ENCODE measurements at regions not wholly inside any gene's neighbourhood (a gene's known extent, or its start where the extent isn't known, plus 50 kb on each side); places are given as distances from the start of the nearest gene placed in this dataset.

- Histone ChIP-seq H3K36me3 (ENCODE audit: insufficient read depth) (no peaks in the 10 kb centered on the region), H2AFZ (no peak overlapping the region), H3F3A (replicated peaks; ENCODE audit: low read depth) (no peaks in the 10 kb centered on the region), H3K27ac (ENCODE audit: low read depth) (0 out of 2 replicates have a peak overlapping the region, but pooled peaks have one; percentile 8), H3K4me3 (no peak overlapping the region), H3K79me2 (replicated peaks; ENCODE audit: insufficient read depth) (no peaks in the 10 kb centered on the region), H3K4me2 (0 out of 2 replicates have a peak overlapping the region, but pooled peaks have one; percentile 9), H3K9me2 (ENCODE audit: insufficient read depth) (no peaks in the 10 kb centered on the region), H3K27me3 (ENCODE audit: insufficient read depth) (no peaks in the 10 kb centered on the region), H4K20me1 (replicated peaks; ENCODE audit: insufficient read depth) (no peaks in the 10 kb centered on the region), H3K4me1 (ENCODE audit: insufficient read depth) (peaks cover 10% of the 10 kb centered on the region; the same call in 1 of the 2 replicates)
- no peaks in the 10 kb centered on the region for H3K36me3 Mint-ChIP-seq (ENCODE audit: low read depth)
- DNase-seq (ENCODE audit: low spot score), result peak; percentile 18
- H3K4me1 Mint-ChIP-seq, result peaks cover 11% of the 10 kb centered on the region; the same call in 2 of the 3 replicates
- TF ChIP-seq NANOG (IDR thresholded peaks at IDR 0.05; ENCODE audit: borderline replicate concordance), result no peak
- TF ChIP-seq STAT1 (IDR thresholded peaks at IDR 0.05; ENCODE audit: unreplicated experiment), result no peak
- TF ChIP-seq CREB1 (CRISPR knock-in tag; IDR thresholded peaks at IDR 0.05; ENCODE audit: low read depth), result no peak
- no peak for TF ChIP-seq JUNB (IDR thresholded peaks at IDR 0.05; ENCODE audit: unreplicated experiment)
- no peak for TF ChIP-seq CTCF (conservative IDR thresholded peaks at IDR 0.05; ENCODE audit: low read depth in 2 of 2)
- TF ChIP-seq EZH2 (IDR thresholded peaks at IDR 0.05; ENCODE audit: low read depth, unreplicated experiment), result no peak
- TF ChIP-seq ZNF462 (CRISPR knock-in tag; IDR thresholded peaks at IDR 0.05), result no peak
- TF ChIP-seq ZNF114 (CRISPR knock-in tag; IDR thresholded peaks at IDR 0.05), result no peak
- no peak for TF ChIP-seq REST (IDR thresholded peaks at IDR 0.05; ENCODE audit: unreplicated experiment)
- no peak for TF ChIP-seq EZH2phosphoT487 (IDR thresholded peaks at IDR 0.05; ENCODE audit: unreplicated experiment)
- TF ChIP-seq ZNF331 (CRISPR knock-in tag; IDR thresholded peaks at IDR 0.05; ENCODE audit: low read depth), result no peak
- no peak for TF ChIP-seq POLR2AphosphoS5 (IDR thresholded peaks at IDR 0.05; ENCODE audit: low read depth)
- TF ChIP-seq ETS1 (IDR thresholded peaks at IDR 0.05), result no peak
- H3K27me3 Mint-ChIP-seq (ENCODE audit: insufficient read depth, low read depth, poor library complexity), result no peaks in the 10 kb centered on the region
- H3K27ac Mint-ChIP-seq, result 0 out of 2 replicates have a peak overlapping the region, but pooled peaks have one; percentile 82
- no peak overlapping the region for H3K4me3 Mint-ChIP-seq
- no peaks in the 10 kb centered on the region for H3K9me3 Mint-ChIP-seq
- ATAC-seq, result peak; percentile 52
Measured at GRCh38 chr13:58081301-58081820, 449.8 kb downstream of the PCDH17 start.

All from GM23338 (cell line).